ENCODE measurements at regions not wholly inside any gene's neighbourhood (a gene's known extent, or its start where the extent isn't known, plus 50 kb on each side); places are given as distances from the start of the nearest gene placed in this dataset.

DNA sequence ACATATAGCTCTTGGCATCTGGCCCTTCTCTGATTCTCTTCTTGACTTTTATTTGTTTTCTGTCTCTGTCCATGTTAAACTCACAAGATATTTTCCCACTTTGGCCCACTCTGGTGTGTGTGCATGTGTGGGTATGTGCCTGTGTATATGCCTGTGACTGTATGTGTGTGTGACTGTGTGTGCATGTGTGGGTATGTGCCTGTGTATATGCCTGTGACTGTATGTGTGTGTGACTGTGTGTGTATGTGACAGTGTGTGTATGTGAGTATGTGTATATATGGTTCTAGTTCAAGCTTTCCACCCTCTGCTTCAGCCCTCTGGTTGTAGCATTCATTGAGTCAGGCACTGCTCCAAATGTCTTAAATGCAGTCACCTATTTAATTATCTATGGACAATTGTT is 88.6 kb upstream of the GGTLC1 start:
- TF ChIP-seq, protein P1, sequence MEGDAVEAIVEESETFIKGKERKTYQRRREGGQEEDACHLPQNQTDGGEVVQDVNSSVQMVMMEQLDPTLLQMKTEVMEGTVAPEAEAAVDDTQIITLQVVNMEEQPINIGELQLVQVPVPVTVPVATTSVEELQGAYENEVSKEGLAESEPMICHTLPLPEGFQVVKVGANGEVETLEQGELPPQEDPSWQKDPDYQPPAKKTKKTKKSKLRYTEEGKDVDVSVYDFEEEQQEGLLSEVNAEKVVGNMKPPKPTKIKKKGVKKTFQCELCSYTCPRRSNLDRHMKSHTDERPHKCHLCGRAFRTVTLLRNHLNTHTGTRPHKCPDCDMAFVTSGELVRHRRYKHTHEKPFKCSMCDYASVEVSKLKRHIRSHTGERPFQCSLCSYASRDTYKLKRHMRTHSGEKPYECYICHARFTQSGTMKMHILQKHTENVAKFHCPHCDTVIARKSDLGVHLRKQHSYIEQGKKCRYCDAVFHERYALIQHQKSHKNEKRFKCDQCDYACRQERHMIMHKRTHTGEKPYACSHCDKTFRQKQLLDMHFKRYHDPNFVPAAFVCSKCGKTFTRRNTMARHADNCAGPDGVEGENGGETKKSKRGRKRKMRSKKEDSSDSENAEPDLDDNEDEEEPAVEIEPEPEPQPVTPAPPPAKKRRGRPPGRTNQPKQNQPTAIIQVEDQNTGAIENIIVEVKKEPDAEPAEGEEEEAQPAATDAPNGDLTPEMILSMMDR (IDR thresholded peaks at IDR 0.05), result no peak
- no peak for TF ChIP-seq ZFX (IDR thresholded peaks at IDR 0.05; ENCODE audit: borderline replicate concordance)
